Stimulated activated CD8-positive, alpha-beta memory T cell treated with anti-CD3 and anti-CD28 coated beads, Interleukin-4, amount 100 ng/mL, for 1 hour (primary cell): ENCODE measurements at regions not wholly inside any gene's neighbourhood (a gene's known extent, or its start where the extent isn't known, plus 50 kb on each side); places are given as distances from the start of the nearest gene placed in this dataset.

Experiments
- DNase-seq, 2 donors: peaks; one replicate each; pipeline ENCODE4 v3.0.0-alpha.2; 2020; ENCODE audit warnings: low read depth in 2 of 2, low spot score in 1 of 2

GRCh38 chr16:87077750-87078127 lies 239.5 kb downstream of the C16orf95 start:
- no peak for DNase-seq

- no peak for DNase-seq
Measured at GRCh38 chr16:87080571-87081167, 236.5 kb downstream of the C16orf95 start.

GRCh38 chr16:87085441-87085840 lies 231.8 kb downstream of the C16orf95 start:
- no peak for DNase-seq

GRCh38 chr16:87086156-87086555 lies 231.0 kb downstream of the C16orf95 start:
- DNase-seq: no peak

- no peak for DNase-seq
Measured at GRCh38 chr16:87086575-87086974, 230.6 kb downstream of the C16orf95 start.

GRCh38 chr16:87092958-87093357 lies 224.2 kb downstream of the C16orf95 start:
- DNase-seq: no peak

GRCh38 chr16:87093804-87094555 lies 223.2 kb downstream of the C16orf95 start:
- DNase-seq: no peak

- DNase-seq: no peak
Measured at GRCh38 chr16:87094556-87094865, 222.7 kb downstream of the C16orf95 start.

- DNase-seq: no peak
Measured at GRCh38 chr16:87095271-87095670, 221.9 kb downstream of the C16orf95 start.

GRCh38 chr16:87096746-87097333 lies 220.4 kb downstream of the C16orf95 start:
- DNase-seq: no peak

GRCh38 chr16:87098361-87098760 lies 218.8 kb downstream of the C16orf95 start:
- DNase-seq: no peak

GRCh38 chr16:87098976-87099720 lies 218.0 kb downstream of the C16orf95 start:
- DNase-seq: no peak

- DNase-seq: no peak
Measured at GRCh38 chr16:87100306-87101058, 216.7 kb downstream of the C16orf95 start.

GRCh38 chr16:87101903-87102302 lies 215.3 kb downstream of the C16orf95 start:
- DNase-seq: no peak

GRCh38 chr16:87107201-87107600 lies 210.0 kb downstream of the C16orf95 start:
- DNase-seq: no peak

- DNase-seq: no peak
Measured at GRCh38 chr16:87108278-87108677, 208.9 kb downstream of the C16orf95 start.

GRCh38 chr16:87108941-87109340 lies 208.3 kb downstream of the C16orf95 start:
- DNase-seq: no peak

GRCh38 chr16:87114832-87115231 lies 202.4 kb downstream of the C16orf95 start:
- no peak for DNase-seq

- DNase-seq: no peak
Measured at GRCh38 chr16:87115646-87116045, 201.5 kb downstream of the C16orf95 start.

GRCh38 chr16:87117936-87118335 lies 199.3 kb downstream of the C16orf95 start:
- no peak for DNase-seq

- no peak for DNase-seq
Measured at GRCh38 chr16:87119168-87119567, 198.0 kb downstream of the C16orf95 start.
